NOMO-1 (cell line): ENCODE measurements at regions not wholly inside any gene's neighbourhood (a gene's known extent, or its start where the extent isn't known, plus 50 kb on each side); places are given as distances from the start of the nearest gene placed in this dataset.

Experiments used
- DNase-seq, 2 experiments: peaks; one replicate each; lab custom pipeline; 2025; ENCODE audit not compliant: unreplicated experiment in 2 of 2; lab: John Stamatoyannopoulos, UW

GRCh38 chr10:130398090-130398994, 262.2 kb downstream of the GLRX3 start:
- no peak for DNase-seq

- DNase-seq = no peak
Measured at GRCh38 chr10:130399425-130399950, 263.3 kb downstream of the GLRX3 start.

- DNase-seq = no peak
Measured at GRCh38 chr10:130400890-130401289, 264.7 kb downstream of the GLRX3 start.

GRCh38 chr10:130401860-130402765, 265.9 kb downstream of the GLRX3 start:
- DNase-seq = no peak

GRCh38 chr10:130403153-130404075, 267.2 kb downstream of the GLRX3 start:
- DNase-seq = no peak

GRCh38 chr10:130404476-130405055, 268.4 kb downstream of the GLRX3 start:
- DNase-seq = no peak

- DNase-seq = no peak
Measured at GRCh38 chr10:130407052-130407451, 270.9 kb downstream of the GLRX3 start.

GRCh38 chr10:130409331-130409730, 273.1 kb downstream of the GLRX3 start:
- no peak for DNase-seq

- DNase-seq = no peak
Measured at GRCh38 chr10:130409931-130410330, 273.7 kb downstream of the GLRX3 start.

- no peak for DNase-seq
Measured at GRCh38 chr10:130411496-130412085, 275.4 kb downstream of the GLRX3 start.

GRCh38 chr10:130412317-130412716, 276.1 kb downstream of the GLRX3 start:
- DNase-seq = no peak

- DNase-seq = no peak
Measured at GRCh38 chr10:130416334-130417150, 280.4 kb downstream of the GLRX3 start.

- no peak for DNase-seq
Measured at GRCh38 chr10:130418731-130419130, 282.5 kb downstream of the GLRX3 start.

GRCh38 chr10:130421909-130422308, 285.7 kb downstream of the GLRX3 start:
- DNase-seq = no peak

GRCh38 chr10:130422366-130423324, 286.5 kb downstream of the GLRX3 start:
- DNase-seq = no peak

GRCh38 chr10:130423455-130424305, 287.5 kb downstream of the GLRX3 start:
- no peak for DNase-seq

GRCh38 chr10:130424418-130424817, 288.2 kb downstream of the GLRX3 start:
- DNase-seq = no peak
